ENCODE measurements at regions not wholly inside any gene's neighbourhood (a gene's known extent, or its start where the extent isn't known, plus 50 kb on each side); places are given as distances from the start of the nearest gene placed in this dataset.

- H3K79me2 ChIP-seq (ENCODE audit: control insufficient read depth, insufficient read depth, low read length) = no peaks in the 10 kb centered on the region
- H4K5ac ChIP-seq (ENCODE audit: low read length) = no peak overlapping the region
- H3K4ac ChIP-seq (ENCODE audit: low read depth, low read length) = no peak overlapping the region
- H3K9ac ChIP-seq (ENCODE audit: low read length) = no peak overlapping the region
- WGBS (ENCODE audit: extremely low coverage, insufficient coverage, low lambda C conversion rate) = no CpG with 5 or more reads among the region's 3 CpGs
- H3K23ac ChIP-seq (ENCODE audit: low read length) = no peak overlapping the region
- H3K27me3 ChIP-seq (ENCODE audit: insufficient read depth, low read length, poor library complexity) = no peaks in the 10 kb centered on the region
- no peaks in the 10 kb centered on the region for H3K36me3 ChIP-seq (ENCODE audit: control insufficient read depth, insufficient read depth, low read length)
- no peaks in the 10 kb centered on the region for H3K79me1 ChIP-seq (ENCODE audit: low read length)
- H3K4me3 ChIP-seq (ENCODE audit: low read length) = no peak overlapping the region
- no peak overlapping the region for H3K56ac ChIP-seq (ENCODE audit: low read length)
- no peak for DNase-seq
- no peak overlapping the region for H3K4me2 ChIP-seq (ENCODE audit: low read length)
- no peak overlapping the region for H2AK5ac ChIP-seq (ENCODE audit: low read length)
- peaks cover 2% of the 10 kb centered on the region for H3K4me1 ChIP-seq (ENCODE audit: control insufficient read depth, low read depth, low read length)
- H2BK120ac ChIP-seq (ENCODE audit: low read depth, low read length) = no peak overlapping the region
- H2BK15ac ChIP-seq (replicated peaks; ENCODE audit: low read depth) = no peak overlapping the region
- no peak overlapping the region for H3K27ac ChIP-seq (ENCODE audit: low read depth, low read length)
- H3K18ac ChIP-seq (ENCODE audit: low read length) = no peak overlapping the region
- H2BK5ac ChIP-seq (ENCODE audit: low read length) = no peak overlapping the region
- no peak overlapping the region for H4K8ac ChIP-seq (ENCODE audit: low read depth, low read length)
Measured at GRCh38 chr1:213689260-213689659, 298.5 kb upstream of the PROX1 start.

GRCh38 chr1:213690341-213690917 lies 297.3 kb upstream of the PROX1 start:
- H3K4me2 ChIP-seq (ENCODE audit: low read length) = no peak overlapping the region
- H3K36me3 ChIP-seq (ENCODE audit: control insufficient read depth, insufficient read depth, low read length) = no peaks in the 10 kb centered on the region
- H2BK5ac ChIP-seq (ENCODE audit: low read length) = no peak overlapping the region
- H3K79me2 ChIP-seq (ENCODE audit: control insufficient read depth, insufficient read depth, low read length) = no peaks in the 10 kb centered on the region
- no peak overlapping the region for H3K27ac ChIP-seq (ENCODE audit: low read depth, low read length)
- H3K79me1 ChIP-seq (ENCODE audit: low read length) = no peaks in the 10 kb centered on the region
- H4K8ac ChIP-seq (ENCODE audit: low read depth, low read length) = no peak overlapping the region
- H4K5ac ChIP-seq (ENCODE audit: low read length) = no peak overlapping the region
- H2BK15ac ChIP-seq (replicated peaks; ENCODE audit: low read depth) = no peak overlapping the region
- H3K9ac ChIP-seq (ENCODE audit: low read length) = no peak overlapping the region
- no peak overlapping the region for H2BK120ac ChIP-seq (ENCODE audit: low read depth, low read length)
- H2AK5ac ChIP-seq (ENCODE audit: low read length) = no peak overlapping the region
- no CpG with 5 or more reads among the region's 1 CpG for WGBS (ENCODE audit: extremely low coverage, insufficient coverage, low lambda C conversion rate)
- H3K23ac ChIP-seq (ENCODE audit: low read length) = no peak overlapping the region
- H3K18ac ChIP-seq (ENCODE audit: low read length) = no peak overlapping the region
- H3K4ac ChIP-seq (ENCODE audit: low read depth, low read length) = no peak overlapping the region
- H3K27me3 ChIP-seq (ENCODE audit: insufficient read depth, low read length, poor library complexity) = no peaks in the 10 kb centered on the region
- H3K4me1 ChIP-seq (ENCODE audit: control insufficient read depth, low read depth, low read length) = peaks cover 2% of the 10 kb centered on the region
- H3K56ac ChIP-seq (ENCODE audit: low read length) = no peak overlapping the region
- DNase-seq = no peak
- no peak overlapping the region for H3K4me3 ChIP-seq (ENCODE audit: low read length)

GRCh38 chr1:213692321-213692720 lies 295.5 kb upstream of the PROX1 start:
- no peak overlapping the region for H3K23ac ChIP-seq (ENCODE audit: low read length)
- no peaks in the 10 kb centered on the region for H3K79me1 ChIP-seq (ENCODE audit: low read length)
- H3K18ac ChIP-seq (ENCODE audit: low read length) = no peak overlapping the region
- H3K4me3 ChIP-seq (ENCODE audit: low read length) = no peak overlapping the region
- no CpG with 5 or more reads among the region's 4 CpGs for WGBS (ENCODE audit: extremely low coverage, insufficient coverage, low lambda C conversion rate)
- H3K4me2 ChIP-seq (ENCODE audit: low read length) = no peak overlapping the region
- H2BK120ac ChIP-seq (ENCODE audit: low read depth, low read length) = no peak overlapping the region
- H3K4ac ChIP-seq (ENCODE audit: low read depth, low read length) = no peak overlapping the region
- H3K56ac ChIP-seq (ENCODE audit: low read length) = no peak overlapping the region
- no peak overlapping the region for H2BK5ac ChIP-seq (ENCODE audit: low read length)
- H4K5ac ChIP-seq (ENCODE audit: low read length) = no peak overlapping the region
- no peak overlapping the region for H2AK5ac ChIP-seq (ENCODE audit: low read length)
- no peak overlapping the region for H4K8ac ChIP-seq (ENCODE audit: low read depth, low read length)
- H3K79me2 ChIP-seq (ENCODE audit: control insufficient read depth, insufficient read depth, low read length) = no peaks in the 10 kb centered on the region
- no peak overlapping the region for H3K9ac ChIP-seq (ENCODE audit: low read length)
- H3K36me3 ChIP-seq (ENCODE audit: control insufficient read depth, insufficient read depth, low read length) = no peaks in the 10 kb centered on the region
- DNase-seq = no peak
- no peak overlapping the region for H2BK15ac ChIP-seq (replicated peaks; ENCODE audit: low read depth)
- H3K27me3 ChIP-seq (ENCODE audit: insufficient read depth, low read length, poor library complexity) = no peaks in the 10 kb centered on the region
- H3K4me1 ChIP-seq (ENCODE audit: control insufficient read depth, low read depth, low read length) = peaks cover 2% of the 10 kb centered on the region
- no peak overlapping the region for H3K27ac ChIP-seq (ENCODE audit: low read depth, low read length)

- no peaks in the 10 kb centered on the region for H3K79me2 ChIP-seq (ENCODE audit: control insufficient read depth, insufficient read depth, low read length)
- H3K4me3 ChIP-seq (ENCODE audit: low read length) = no peak overlapping the region
- no peak overlapping the region for H2BK120ac ChIP-seq (ENCODE audit: low read depth, low read length)
- no peak overlapping the region for H3K4me2 ChIP-seq (ENCODE audit: low read length)
- H3K9ac ChIP-seq (ENCODE audit: low read length) = no peak overlapping the region
- peak; percentile 75 for DNase-seq
- H3K56ac ChIP-seq (ENCODE audit: low read length) = no peak overlapping the region
- no CpG with 5 or more reads among the region's 4 CpGs for WGBS (ENCODE audit: extremely low coverage, insufficient coverage, low lambda C conversion rate)
- H2AK5ac ChIP-seq (ENCODE audit: low read length) = no peak overlapping the region
- H4K5ac ChIP-seq (ENCODE audit: low read length) = no peak overlapping the region
- no peak overlapping the region for H4K8ac ChIP-seq (ENCODE audit: low read depth, low read length)
- H2BK15ac ChIP-seq (replicated peaks; ENCODE audit: low read depth) = no peak overlapping the region
- H3K36me3 ChIP-seq (ENCODE audit: control insufficient read depth, insufficient read depth, low read length) = no peaks in the 10 kb centered on the region
- H3K4me1 ChIP-seq (ENCODE audit: control insufficient read depth, low read depth, low read length) = peaks cover 2% of the 10 kb centered on the region
- H3K23ac ChIP-seq (ENCODE audit: low read length) = no peak overlapping the region
- H2BK5ac ChIP-seq (ENCODE audit: low read length) = no peak overlapping the region
- H3K18ac ChIP-seq (ENCODE audit: low read length) = no peak overlapping the region
- H3K79me1 ChIP-seq (ENCODE audit: low read length) = no peaks in the 10 kb centered on the region
- H3K4ac ChIP-seq (ENCODE audit: low read depth, low read length) = no peak overlapping the region
- H3K27me3 ChIP-seq (ENCODE audit: insufficient read depth, low read length, poor library complexity) = no peaks in the 10 kb centered on the region
- no peak overlapping the region for H3K27ac ChIP-seq (ENCODE audit: low read depth, low read length)
Measured at GRCh38 chr1:213693864-213694263, 293.9 kb upstream of the PROX1 start.

GRCh38 chr1:213697192-213697802 lies 290.5 kb upstream of the PROX1 start:
- peaks cover 2% of the 10 kb centered on the region for H3K4me1 ChIP-seq (ENCODE audit: control insufficient read depth, low read depth, low read length)
- WGBS (ENCODE audit: extremely low coverage, insufficient coverage, low lambda C conversion rate) = no CpG with 5 or more reads among the region's 4 CpGs
- H3K79me2 ChIP-seq (ENCODE audit: control insufficient read depth, insufficient read depth, low read length) = no peaks in the 10 kb centered on the region
- no peak overlapping the region for H2BK120ac ChIP-seq (ENCODE audit: low read depth, low read length)
- no peak overlapping the region for H3K4me3 ChIP-seq (ENCODE audit: low read length)
- H3K23ac ChIP-seq (ENCODE audit: low read length) = no peak overlapping the region
- no peak overlapping the region for H3K4ac ChIP-seq (ENCODE audit: low read depth, low read length)
- no peak overlapping the region for H2AK5ac ChIP-seq (ENCODE audit: low read length)
- H3K36me3 ChIP-seq (ENCODE audit: control insufficient read depth, insufficient read depth, low read length) = no peaks in the 10 kb centered on the region
- H2BK15ac ChIP-seq (replicated peaks; ENCODE audit: low read depth) = no peak overlapping the region
- no peak overlapping the region for H3K18ac ChIP-seq (ENCODE audit: low read length)
- no peak overlapping the region for H3K27ac ChIP-seq (ENCODE audit: low read depth, low read length)
- H3K56ac ChIP-seq (ENCODE audit: low read length) = no peak overlapping the region
- no peaks in the 10 kb centered on the region for H3K79me1 ChIP-seq (ENCODE audit: low read length)
- H3K27me3 ChIP-seq (ENCODE audit: insufficient read depth, low read length, poor library complexity) = no peaks in the 10 kb centered on the region
- no peak overlapping the region for H4K5ac ChIP-seq (ENCODE audit: low read length)
- no peak overlapping the region for H3K9ac ChIP-seq (ENCODE audit: low read length)
- H2BK5ac ChIP-seq (ENCODE audit: low read length) = no peak overlapping the region
- no peak for DNase-seq
- no peak overlapping the region for H4K8ac ChIP-seq (ENCODE audit: low read depth, low read length)
- H3K4me2 ChIP-seq (ENCODE audit: low read length) = no peak overlapping the region

Data from mesendoderm (in vitro differentiated cells).